GM23338 (cell line): ENCODE measurements at regions not wholly inside any gene's neighbourhood (a gene's known extent, or its start where the extent isn't known, plus 50 kb on each side); places are given as distances from the start of the nearest gene placed in this dataset.

ENCODE experiments used
- ATAC-seq: fragments of 200-7000 bp; cut with Tn5 transposase; 3 replicates; pipeline ENCODE4 v1.9.1; 2020
- DNase-seq: peaks from one replicate; pipeline ENCODE4 v3.0.0-alpha.2; 2015; ENCODE audit warnings: low spot score
- H2AFZ ChIP-seq: fragments of 200-600 bp; sonication (generic); 2 replicates; pipeline ENCODE4 v1.8.0; 2016; ENCODE audit warnings: antibody characterized with exemption, mild to moderate bottlenecking, moderate library complexity
- H3F3A ChIP-seq: fragments of 200-600 bp; sonication (generic); replicated peaks from 2 replicates; pipeline ENCODE4 v1.8.0; 2017; ENCODE audit warnings: antibody characterized with exemption, mixed run types, low read depth
- H3K27ac ChIP-seq: fragments of 200-600 bp; sonication (generic); 2 replicates; pipeline ENCODE4 v1.6.1; 2016; ENCODE audit warnings: low read depth
- H3K27me3 ChIP-seq: fragments of 200-600 bp; sonication (generic); 2 replicates; pipeline ENCODE4 v1.8.0; 2016; ENCODE audit warnings: mild to moderate bottlenecking, mixed run types, moderate library complexity; ENCODE audit not compliant: insufficient read depth
- H3K36me3 ChIP-seq: fragments of 200-600 bp; sonication (generic); 2 replicates; pipeline ENCODE4 v1.8.0; 2016; ENCODE audit warnings: mild to moderate bottlenecking; ENCODE audit not compliant: insufficient read depth
- H3K4me1 ChIP-seq: fragments of 200-600 bp; sonication (generic); 2 replicates; pipeline ENCODE4 v1.8.0; 2016; ENCODE audit warnings: mild to moderate bottlenecking, moderate library complexity; ENCODE audit not compliant: insufficient read depth
- H3K4me2 ChIP-seq: fragments of 200-600 bp; sonication (generic); 2 replicates; pipeline ENCODE4 v1.7.1; 2017; ENCODE audit warnings: mixed run types
- H3K4me3 ChIP-seq: fragments of 200-600 bp; sonication (generic); 2 replicates; pipeline ENCODE4 v1.6.1; 2016; ENCODE audit warnings: mixed run types
- H3K79me2 ChIP-seq: fragments of 200-600 bp; sonication (generic); replicated peaks from 2 replicates; pipeline ENCODE4 v1.8.0; 2017; ENCODE audit warnings: mild to moderate bottlenecking; ENCODE audit not compliant: insufficient read depth
- H3K9me2 ChIP-seq: fragments of 200-600 bp; sonication (generic); 2 replicates; pipeline ENCODE4 v1.8.0; 2017; ENCODE audit not compliant: insufficient read depth
- H4K20me1 ChIP-seq: fragments of 200-600 bp; sonication (generic); replicated peaks from 2 replicates; pipeline ENCODE4 v1.8.0; 2017; ENCODE audit warnings: mild to moderate bottlenecking; ENCODE audit not compliant: insufficient read depth
- H3K27ac Mint-ChIP-seq: 2 replicates; pipeline ENCODE4 v1.8.0; 2020; ENCODE audit warnings: inconsistent platforms, mild to moderate bottlenecking, moderate library complexity, mixed read lengths
- H3K27me3 Mint-ChIP-seq: 3 replicates; pipeline ENCODE4 v1.8.0; 2022; ENCODE audit warnings: low read depth, mild to moderate bottlenecking, moderate library complexity, mixed read lengths, inconsistent platforms; ENCODE audit not compliant: insufficient read depth, poor library complexity
- H3K36me3 Mint-ChIP-seq: 3 replicates; pipeline ENCODE4 v1.8.0; 2021; ENCODE audit warnings: low read depth, mild to moderate bottlenecking, inconsistent platforms, moderate library complexity, mixed read lengths
- H3K4me1 Mint-ChIP-seq: 3 replicates; pipeline ENCODE4 v1.8.0; 2020; ENCODE audit warnings: mild to moderate bottlenecking, inconsistent platforms, mixed read lengths
- H3K4me3 Mint-ChIP-seq: 3 replicates; pipeline ENCODE4 v1.8.0; 2021; ENCODE audit warnings: moderate library complexity, mild to moderate bottlenecking, inconsistent platforms, mixed read lengths
- H3K9me3 Mint-ChIP-seq: 3 replicates; pipeline ENCODE4 v1.8.0; 2020; ENCODE audit warnings: moderate library complexity, mild to moderate bottlenecking, inconsistent platforms, mixed read lengths
- CREB1 ChIP-seq: fragments of 250-450 bp; sonication (Bioruptor Pico); IDR thresholded peaks from 2 replicates; pipeline ENCODE4 v1.5.0; 2020; ENCODE audit warnings: low read depth, mild to moderate bottlenecking, moderate library complexity
- EZH2 ChIP-seq: fragments of 200-600 bp; sonication (generic); IDR thresholded peaks from one replicate; pipeline ENCODE4 v1.8.0; 2017; ENCODE audit warnings: antibody characterized with exemption, mild to moderate bottlenecking, low read depth; ENCODE audit not compliant: unreplicated experiment
- JUNB ChIP-seq: IDR thresholded peaks from one replicate; pipeline ENCODE4 v1.6.1; 2016; ENCODE audit warnings: antibody characterized with exemption; ENCODE audit not compliant: unreplicated experiment
- NANOG ChIP-seq: IDR thresholded peaks from 2 replicates; pipeline ENCODE4 v1.6.1; 2016; ENCODE audit warnings: antibody characterized with exemption, borderline replicate concordance
- POLR2AphosphoS5 ChIP-seq: IDR thresholded peaks from 2 replicates; pipeline ENCODE4 v1.6.1; 2016; ENCODE audit warnings: antibody characterized with exemption, low read depth
- STAT1 ChIP-seq: IDR thresholded peaks from one replicate; pipeline ENCODE4 v1.6.1; 2016; ENCODE audit warnings: antibody characterized with exemption; ENCODE audit not compliant: unreplicated experiment
- ZNF114 ChIP-seq: fragments of 250-450 bp; sonication (Bioruptor Pico); IDR thresholded peaks from 2 replicates; pipeline ENCODE4 v1.5.0; 2020; ENCODE audit warnings: mild to moderate bottlenecking, moderate library complexity
- ZNF331 ChIP-seq: fragments of 250-450 bp; sonication (Bioruptor Pico); IDR thresholded peaks from 2 replicates; pipeline ENCODE4 v1.5.0; 2020; ENCODE audit warnings: low read depth, mild to moderate bottlenecking, moderate library complexity
- TF ChIP-seq, protein P1 (sequence below): IDR thresholded peaks from 2 replicates; pipeline ENCODE4 v1.6.1; 2016; ENCODE audit warnings: antibody characterized with exemption
- TF ChIP-seq, protein P2 (sequence below), 2 experiments: fragments of 200-600 bp in 1 of 2; sonication (generic) in 1 of 2; conservative IDR thresholded peaks; 2 replicates each; pipeline versions ENCODE4 v1.5.1 to v1.6.1; 2016 to 2017; ENCODE audit warnings: antibody characterized with exemption in 2 of 2, low read depth in 2 of 2, mild to moderate bottlenecking in 2 of 2, moderate library complexity in 1 of 2
- TF ChIP-seq, protein P3 (sequence below): fragments of 250-450 bp; sonication (Bioruptor Pico); IDR thresholded peaks from 2 replicates; pipeline ENCODE4 v1.5.0; 2020; ENCODE audit warnings: mild to moderate bottlenecking, moderate library complexity
- TF ChIP-seq, protein P4 (sequence below): IDR thresholded peaks from one replicate; pipeline ENCODE4 v1.6.1; 2018; ENCODE audit warnings: antibody characterized with exemption; ENCODE audit not compliant: unreplicated experiment

DNA sequence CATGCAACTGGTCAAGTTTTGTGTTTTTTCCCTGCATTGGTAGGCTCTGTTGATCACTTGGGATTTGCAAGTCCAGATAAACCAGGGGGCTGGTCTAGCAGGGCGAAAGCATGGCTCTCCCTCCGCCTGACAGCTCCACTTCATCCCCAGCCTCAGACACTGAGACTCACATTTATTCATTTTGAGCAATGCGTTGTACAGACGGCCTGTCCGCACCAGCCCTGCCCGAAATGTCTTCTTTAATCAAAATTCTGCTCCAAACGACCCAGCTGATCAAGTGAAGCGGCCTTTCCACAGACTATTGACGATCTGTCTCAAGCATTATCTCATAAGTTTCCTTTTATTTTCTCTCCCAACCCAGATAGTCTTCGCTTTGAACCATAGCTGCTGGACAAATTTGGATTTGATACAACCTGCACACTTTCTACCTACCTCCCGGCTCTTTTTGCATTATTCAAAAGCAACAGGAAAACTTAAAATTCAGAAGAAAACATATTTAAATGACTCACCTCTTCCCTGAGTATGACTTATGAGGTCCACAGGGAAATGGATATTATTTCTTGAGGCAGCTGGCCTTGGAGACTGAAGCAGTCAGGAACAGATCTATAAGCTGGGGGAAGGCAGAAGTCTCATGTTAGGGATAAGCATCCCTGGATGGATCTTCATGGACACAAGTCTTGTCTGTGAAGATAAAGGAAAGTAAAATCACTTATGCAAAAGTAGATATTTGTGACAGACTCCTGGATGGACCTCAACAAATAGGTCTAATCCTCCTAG lies 498.9 kb upstream of the MGMT start:
- H3K4me1 Mint-ChIP-seq = peaks cover 12% of the 10 kb centered on the region
- no peak overlapping the region for H3K27ac ChIP-seq
- H3K36me3 Mint-ChIP-seq = no peaks in the 10 kb centered on the region; the same call in 2 of the 3 replicates
- no peak overlapping the region for H2AFZ ChIP-seq
- H3K27me3 ChIP-seq = no peaks in the 10 kb centered on the region
- H3K79me2 ChIP-seq = no peaks in the 10 kb centered on the region
- H3K36me3 ChIP-seq = no peaks in the 10 kb centered on the region; the same call in 1 of the 2 replicates
- no peaks in the 10 kb centered on the region for H4K20me1 ChIP-seq
- peaks cover 8% of the 10 kb centered on the region; the same call in 2 of the 3 replicates for H3K9me3 Mint-ChIP-seq
- H3K4me2 ChIP-seq = no peak overlapping the region
- peaks cover 2% of the 10 kb centered on the region for H3K27me3 Mint-ChIP-seq
- H3K4me1 ChIP-seq = no peaks in the 10 kb centered on the region
- no peak for ATAC-seq
- H3K27ac Mint-ChIP-seq = no peak overlapping the region
- TF ChIP-seq EZH2 (no peak), ZNF114 (CRISPR knock-in tag) (no peak), NANOG (no peak), STAT1 (no peak), POLR2AphosphoS5 (no peak), CREB1 (CRISPR knock-in tag) (no peak), ZNF331 (CRISPR knock-in tag) (no peak), JUNB (no peak)
- TF ChIP-seq, protein P1, sequence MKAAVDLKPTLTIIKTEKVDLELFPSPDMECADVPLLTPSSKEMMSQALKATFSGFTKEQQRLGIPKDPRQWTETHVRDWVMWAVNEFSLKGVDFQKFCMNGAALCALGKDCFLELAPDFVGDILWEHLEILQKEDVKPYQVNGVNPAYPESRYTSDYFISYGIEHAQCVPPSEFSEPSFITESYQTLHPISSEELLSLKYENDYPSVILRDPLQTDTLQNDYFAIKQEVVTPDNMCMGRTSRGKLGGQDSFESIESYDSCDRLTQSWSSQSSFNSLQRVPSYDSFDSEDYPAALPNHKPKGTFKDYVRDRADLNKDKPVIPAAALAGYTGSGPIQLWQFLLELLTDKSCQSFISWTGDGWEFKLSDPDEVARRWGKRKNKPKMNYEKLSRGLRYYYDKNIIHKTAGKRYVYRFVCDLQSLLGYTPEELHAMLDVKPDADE = no peak
- TF ChIP-seq, protein P2, sequence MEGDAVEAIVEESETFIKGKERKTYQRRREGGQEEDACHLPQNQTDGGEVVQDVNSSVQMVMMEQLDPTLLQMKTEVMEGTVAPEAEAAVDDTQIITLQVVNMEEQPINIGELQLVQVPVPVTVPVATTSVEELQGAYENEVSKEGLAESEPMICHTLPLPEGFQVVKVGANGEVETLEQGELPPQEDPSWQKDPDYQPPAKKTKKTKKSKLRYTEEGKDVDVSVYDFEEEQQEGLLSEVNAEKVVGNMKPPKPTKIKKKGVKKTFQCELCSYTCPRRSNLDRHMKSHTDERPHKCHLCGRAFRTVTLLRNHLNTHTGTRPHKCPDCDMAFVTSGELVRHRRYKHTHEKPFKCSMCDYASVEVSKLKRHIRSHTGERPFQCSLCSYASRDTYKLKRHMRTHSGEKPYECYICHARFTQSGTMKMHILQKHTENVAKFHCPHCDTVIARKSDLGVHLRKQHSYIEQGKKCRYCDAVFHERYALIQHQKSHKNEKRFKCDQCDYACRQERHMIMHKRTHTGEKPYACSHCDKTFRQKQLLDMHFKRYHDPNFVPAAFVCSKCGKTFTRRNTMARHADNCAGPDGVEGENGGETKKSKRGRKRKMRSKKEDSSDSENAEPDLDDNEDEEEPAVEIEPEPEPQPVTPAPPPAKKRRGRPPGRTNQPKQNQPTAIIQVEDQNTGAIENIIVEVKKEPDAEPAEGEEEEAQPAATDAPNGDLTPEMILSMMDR (conservative IDR thresholded peaks at IDR 0.05; ENCODE audit: low read depth in 2 of 2) = no peak
- TF ChIP-seq, protein P3, sequence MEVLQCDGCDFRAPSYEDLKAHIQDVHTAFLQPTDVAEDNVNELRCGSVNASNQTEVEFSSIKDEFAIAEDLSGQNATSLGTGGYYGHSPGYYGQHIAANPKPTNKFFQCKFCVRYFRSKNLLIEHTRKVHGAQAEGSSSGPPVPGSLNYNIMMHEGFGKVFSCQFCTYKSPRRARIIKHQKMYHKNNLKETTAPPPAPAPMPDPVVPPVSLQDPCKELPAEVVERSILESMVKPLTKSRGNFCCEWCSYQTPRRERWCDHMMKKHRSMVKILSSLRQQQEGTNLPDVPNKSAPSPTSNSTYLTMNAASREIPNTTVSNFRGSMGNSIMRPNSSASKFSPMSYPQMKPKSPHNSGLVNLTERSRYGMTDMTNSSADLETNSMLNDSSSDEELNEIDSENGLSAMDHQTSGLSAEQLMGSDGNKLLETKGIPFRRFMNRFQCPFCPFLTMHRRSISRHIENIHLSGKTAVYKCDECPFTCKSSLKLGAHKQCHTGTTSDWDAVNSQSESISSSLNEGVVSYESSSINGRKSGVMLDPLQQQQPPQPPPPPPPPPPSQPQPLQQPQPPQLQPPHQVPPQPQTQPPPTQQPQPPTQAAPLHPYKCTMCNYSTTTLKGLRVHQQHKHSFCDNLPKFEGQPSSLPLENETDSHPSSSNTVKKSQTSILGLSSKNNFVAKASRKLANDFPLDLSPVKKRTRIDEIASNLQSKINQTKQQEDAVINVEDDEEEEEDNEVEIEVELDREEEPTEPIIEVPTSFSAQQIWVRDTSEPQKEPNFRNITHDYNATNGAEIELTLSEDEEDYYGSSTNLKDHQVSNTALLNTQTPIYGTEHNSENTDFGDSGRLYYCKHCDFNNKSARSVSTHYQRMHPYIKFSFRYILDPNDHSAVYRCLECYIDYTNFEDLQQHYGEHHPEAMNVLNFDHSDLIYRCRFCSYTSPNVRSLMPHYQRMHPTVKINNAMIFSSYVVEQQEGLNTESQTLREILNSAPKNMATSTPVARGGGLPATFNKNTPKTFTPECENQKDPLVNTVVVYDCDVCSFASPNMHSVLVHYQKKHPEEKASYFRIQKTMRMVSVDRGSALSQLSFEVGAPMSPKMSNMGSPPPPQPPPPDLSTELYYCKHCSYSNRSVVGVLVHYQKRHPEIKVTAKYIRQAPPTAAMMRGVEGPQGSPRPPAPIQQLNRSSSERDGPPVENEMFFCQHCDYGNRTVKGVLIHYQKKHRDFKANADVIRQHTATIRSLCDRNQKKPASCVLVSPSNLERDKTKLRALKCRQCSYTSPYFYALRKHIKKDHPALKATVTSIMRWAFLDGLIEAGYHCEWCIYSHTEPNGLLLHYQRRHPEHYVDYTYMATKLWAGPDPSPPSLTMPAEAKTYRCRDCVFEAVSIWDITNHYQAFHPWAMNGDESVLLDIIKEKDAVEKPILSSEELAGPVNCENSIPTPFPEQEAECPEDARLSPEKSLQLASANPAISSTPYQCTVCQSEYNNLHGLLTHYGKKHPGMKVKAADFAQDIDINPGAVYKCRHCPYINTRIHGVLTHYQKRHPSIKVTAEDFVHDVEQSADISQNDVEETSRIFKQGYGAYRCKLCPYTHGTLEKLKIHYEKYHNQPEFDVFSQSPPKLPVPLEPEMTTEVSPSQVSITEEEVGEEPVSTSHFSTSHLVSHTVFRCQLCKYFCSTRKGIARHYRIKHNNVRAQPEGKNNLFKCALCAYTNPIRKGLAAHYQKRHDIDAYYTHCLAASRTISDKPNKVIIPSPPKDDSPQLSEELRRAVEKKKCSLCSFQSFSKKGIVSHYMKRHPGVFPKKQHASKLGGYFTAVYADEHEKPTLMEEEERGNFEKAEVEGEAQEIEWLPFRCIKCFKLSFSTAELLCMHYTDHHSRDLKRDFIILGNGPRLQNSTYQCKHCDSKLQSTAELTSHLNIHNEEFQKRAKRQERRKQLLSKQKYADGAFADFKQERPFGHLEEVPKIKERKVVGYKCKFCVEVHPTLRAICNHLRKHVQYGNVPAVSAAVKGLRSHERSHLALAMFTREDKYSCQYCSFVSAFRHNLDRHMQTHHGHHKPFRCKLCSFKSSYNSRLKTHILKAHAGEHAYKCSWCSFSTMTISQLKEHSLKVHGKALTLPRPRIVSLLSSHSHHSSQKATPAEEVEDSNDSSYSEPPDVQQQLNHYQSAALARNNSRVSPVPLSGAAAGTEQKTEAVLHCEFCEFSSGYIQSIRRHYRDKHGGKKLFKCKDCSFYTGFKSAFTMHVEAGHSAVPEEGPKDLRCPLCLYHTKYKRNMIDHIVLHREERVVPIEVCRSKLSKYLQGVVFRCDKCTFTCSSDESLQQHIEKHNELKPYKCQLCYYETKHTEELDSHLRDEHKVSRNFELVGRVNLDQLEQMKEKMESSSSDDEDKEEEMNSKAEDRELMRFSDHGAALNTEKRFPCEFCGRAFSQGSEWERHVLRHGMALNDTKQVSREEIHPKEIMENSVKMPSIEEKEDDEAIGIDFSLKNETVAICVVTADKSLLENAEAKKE (CRISPR knock-in tag) = no peak
- TF ChIP-seq, protein P4, sequence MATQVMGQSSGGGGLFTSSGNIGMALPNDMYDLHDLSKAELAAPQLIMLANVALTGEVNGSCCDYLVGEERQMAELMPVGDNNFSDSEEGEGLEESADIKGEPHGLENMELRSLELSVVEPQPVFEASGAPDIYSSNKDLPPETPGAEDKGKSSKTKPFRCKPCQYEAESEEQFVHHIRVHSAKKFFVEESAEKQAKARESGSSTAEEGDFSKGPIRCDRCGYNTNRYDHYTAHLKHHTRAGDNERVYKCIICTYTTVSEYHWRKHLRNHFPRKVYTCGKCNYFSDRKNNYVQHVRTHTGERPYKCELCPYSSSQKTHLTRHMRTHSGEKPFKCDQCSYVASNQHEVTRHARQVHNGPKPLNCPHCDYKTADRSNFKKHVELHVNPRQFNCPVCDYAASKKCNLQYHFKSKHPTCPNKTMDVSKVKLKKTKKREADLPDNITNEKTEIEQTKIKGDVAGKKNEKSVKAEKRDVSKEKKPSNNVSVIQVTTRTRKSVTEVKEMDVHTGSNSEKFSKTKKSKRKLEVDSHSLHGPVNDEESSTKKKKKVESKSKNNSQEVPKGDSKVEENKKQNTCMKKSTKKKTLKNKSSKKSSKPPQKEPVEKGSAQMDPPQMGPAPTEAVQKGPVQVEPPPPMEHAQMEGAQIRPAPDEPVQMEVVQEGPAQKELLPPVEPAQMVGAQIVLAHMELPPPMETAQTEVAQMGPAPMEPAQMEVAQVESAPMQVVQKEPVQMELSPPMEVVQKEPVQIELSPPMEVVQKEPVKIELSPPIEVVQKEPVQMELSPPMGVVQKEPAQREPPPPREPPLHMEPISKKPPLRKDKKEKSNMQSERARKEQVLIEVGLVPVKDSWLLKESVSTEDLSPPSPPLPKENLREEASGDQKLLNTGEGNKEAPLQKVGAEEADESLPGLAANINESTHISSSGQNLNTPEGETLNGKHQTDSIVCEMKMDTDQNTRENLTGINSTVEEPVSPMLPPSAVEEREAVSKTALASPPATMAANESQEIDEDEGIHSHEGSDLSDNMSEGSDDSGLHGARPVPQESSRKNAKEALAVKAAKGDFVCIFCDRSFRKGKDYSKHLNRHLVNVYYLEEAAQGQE = no peak
- H3K4me3 Mint-ChIP-seq = no peak overlapping the region
- H3K9me2 ChIP-seq = peaks cover 7% of the 10 kb centered on the region; the same call in 1 of the 2 replicates
- H3K4me3 ChIP-seq = no peak overlapping the region
- DNase-seq = no peak
- H3F3A ChIP-seq = no peaks in the 10 kb centered on the region
